Keratinocyte (primary cell): ENCODE measurements at regions not wholly inside any gene's neighbourhood (a gene's known extent, or its start where the extent isn't known, plus 50 kb on each side); places are given as distances from the start of the nearest gene placed in this dataset.
"Not testable (repeated sequence)": the region's sequence is repeated elsewhere in the genome, so short reads cannot be mapped to it uniquely, and the experiment has no call there.

ENCODE experiments used
- DNase-seq: peaks from one replicate; pipeline ENCODE4 v3.0.0-alpha.2; 2011; ENCODE audit warnings: low read depth, missing footprints, low spot score
- FAIRE-seq: peaks from 2 replicates; lab custom pipeline; 2011; peaks lifted over from hg19 to GRCh38; lab: Jason Lieb, UNC
- H2AFZ ChIP-seq: 2 replicates; pipeline ENCODE4 v1.6.0; 2012; ENCODE audit warnings: low read length, control low read depth, inconsistent platforms; ENCODE audit not compliant: control insufficient read depth
- H3K27ac ChIP-seq: 2 replicates; pipeline ENCODE4 v1.5.1; 2011; ENCODE audit warnings: low read length; ENCODE audit not compliant: control insufficient read depth, insufficient read depth
- H3K27me3 ChIP-seq: 3 replicates; pipeline ENCODE4 v1.6.0; 2011; ENCODE audit warnings: low read length; ENCODE audit not compliant: control insufficient read depth, insufficient read depth; ENCODE audit errors: extremely low read depth
- H3K36me3 ChIP-seq, 2 experiments: 2 replicates in 1 of 2; 3 replicates in 1 of 2; pipeline ENCODE4 v1.5.1; 2011; ENCODE audit warnings: low read length in 2 of 2, mild to moderate bottlenecking in 1 of 2; ENCODE audit not compliant: control insufficient read depth in 2 of 2, insufficient read depth in 2 of 2; ENCODE audit errors: extremely low read depth in 1 of 2
- H3K4me1 ChIP-seq: 3 replicates; pipeline ENCODE4 v1.5.1; 2011; ENCODE audit warnings: low read length; ENCODE audit not compliant: control insufficient read depth, insufficient read depth; ENCODE audit errors: extremely low read depth
- H3K4me2 ChIP-seq: 3 replicates; pipeline ENCODE4 v1.6.0; 2011; ENCODE audit warnings: low read depth, low read length; ENCODE audit not compliant: control insufficient read depth, insufficient read depth; ENCODE audit errors: extremely low read depth
- H3K4me3 ChIP-seq, 3 experiments: fragments of 200-600 bp in 1 of 3; sonication (generic) in 1 of 3; 2 replicates in 2 of 3; 3 replicates in 1 of 3; pipeline ENCODE4 v1.5.1; 2011 to 2016; ENCODE audit warnings: low read length in 3 of 3, mild to moderate bottlenecking in 3 of 3, control low read depth in 2 of 3, inconsistent platforms in 1 of 3, low read depth in 1 of 3, mixed read lengths in 1 of 3, mixed run types in 1 of 3, moderate library complexity in 1 of 3; ENCODE audit not compliant: control insufficient read depth in 2 of 3, insufficient read depth in 2 of 3; ENCODE audit errors: extremely low read depth in 1 of 3
- H3K79me2 ChIP-seq: 2 replicates; pipeline ENCODE4 v1.6.0; 2012; ENCODE audit warnings: low read length; ENCODE audit not compliant: control insufficient read depth, insufficient read depth
- H3K9ac ChIP-seq: 3 replicates; pipeline ENCODE4 v1.6.0; 2011; ENCODE audit warnings: low read length; ENCODE audit not compliant: control insufficient read depth, insufficient read depth; ENCODE audit errors: extremely low read depth
- H3K9me1 ChIP-seq: 3 replicates; pipeline ENCODE4 v1.6.0; 2011; ENCODE audit warnings: low read length; ENCODE audit not compliant: control insufficient read depth, insufficient read depth; ENCODE audit errors: extremely low read depth
- H3K9me3 ChIP-seq: 2 replicates; pipeline ENCODE4 v1.5.1; 2012; ENCODE audit warnings: low read depth, low read length; ENCODE audit not compliant: control insufficient read depth
- H4K20me1 ChIP-seq: 3 replicates; pipeline ENCODE4 v1.6.0; 2011; ENCODE audit warnings: low read length; ENCODE audit not compliant: control insufficient read depth, insufficient read depth; ENCODE audit errors: extremely low read depth
- EZH2 ChIP-seq: IDR thresholded peaks from one replicate; pipeline ENCODE4 v1.6.1; 2012; ENCODE audit warnings: inconsistent platforms, mild to moderate bottlenecking, low read length, moderate library complexity
- dilution Hi-C: fragments of 300-500 bp; cut with MboI; formaldehyde crosslinking; loops from one replicate; pipeline ENCODE4 v1.7.0; 2020; ENCODE audit warnings: low sequenced_read_pairs; ENCODE audit not compliant: extremely low pct_ligation_motif_present
- TF ChIP-seq, protein P1 (sequence below), 3 experiments: IDR thresholded peaks in 1 of 3; conservative IDR thresholded peaks in 1 of 3; optimal IDR thresholded peaks in 1 of 3; 2 replicates in 2 of 3; 3 replicates in 1 of 3; pipeline versions ENCODE3 to v1.5.1; 2011; ENCODE audit warnings: low read length in 3 of 3, mild to moderate bottlenecking in 3 of 3, moderate library complexity in 2 of 3, control low read depth in 1 of 3, inconsistent platforms in 1 of 3; ENCODE audit not compliant: insufficient read depth in 2 of 3; ENCODE audit errors: extremely low read depth in 1 of 3

DNA sequence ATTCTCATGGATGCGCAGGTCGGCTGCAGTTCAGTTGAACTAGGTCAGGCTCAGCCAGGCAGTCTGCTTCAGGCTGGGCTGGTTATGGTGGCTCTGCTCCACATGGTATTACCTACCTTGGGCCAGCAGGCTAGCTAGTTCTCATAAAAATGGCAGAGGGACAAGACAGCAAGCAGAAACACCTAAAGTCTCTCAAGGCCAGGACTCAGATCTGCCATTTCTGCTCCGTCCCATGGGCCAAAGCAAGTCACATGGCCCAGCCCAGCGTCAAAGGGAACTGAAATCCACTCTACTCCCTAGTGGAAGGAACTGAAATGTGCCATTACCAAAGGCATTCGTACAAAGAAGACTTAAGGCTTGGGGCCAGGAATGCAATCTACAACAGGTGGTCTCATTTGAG, 160.0 kb downstream of the TMEM132E start:
- Histone ChIP-seq H3K36me3 (no peaks in the 10 kb centered on the region), H4K20me1 (no peaks in the 10 kb centered on the region), H2AFZ (no peak overlapping the region), H3K27me3 (no peaks in the 10 kb centered on the region), H3K4me2 (no peak overlapping the region), H3K9me3 (no peaks in the 10 kb centered on the region), H3K9ac (no peak overlapping the region), H3K4me1 (no peaks in the 10 kb centered on the region), H3K27ac (no peak overlapping the region), H3K4me3 (no peak overlapping the region), H3K9me1 (no peaks in the 10 kb centered on the region), H3K79me2 (no peaks in the 10 kb centered on the region)
- FAIRE-seq (no peak), DNase-seq (no peak)
- no peak for TF ChIP-seq EZH2
- TF ChIP-seq, protein P1, sequence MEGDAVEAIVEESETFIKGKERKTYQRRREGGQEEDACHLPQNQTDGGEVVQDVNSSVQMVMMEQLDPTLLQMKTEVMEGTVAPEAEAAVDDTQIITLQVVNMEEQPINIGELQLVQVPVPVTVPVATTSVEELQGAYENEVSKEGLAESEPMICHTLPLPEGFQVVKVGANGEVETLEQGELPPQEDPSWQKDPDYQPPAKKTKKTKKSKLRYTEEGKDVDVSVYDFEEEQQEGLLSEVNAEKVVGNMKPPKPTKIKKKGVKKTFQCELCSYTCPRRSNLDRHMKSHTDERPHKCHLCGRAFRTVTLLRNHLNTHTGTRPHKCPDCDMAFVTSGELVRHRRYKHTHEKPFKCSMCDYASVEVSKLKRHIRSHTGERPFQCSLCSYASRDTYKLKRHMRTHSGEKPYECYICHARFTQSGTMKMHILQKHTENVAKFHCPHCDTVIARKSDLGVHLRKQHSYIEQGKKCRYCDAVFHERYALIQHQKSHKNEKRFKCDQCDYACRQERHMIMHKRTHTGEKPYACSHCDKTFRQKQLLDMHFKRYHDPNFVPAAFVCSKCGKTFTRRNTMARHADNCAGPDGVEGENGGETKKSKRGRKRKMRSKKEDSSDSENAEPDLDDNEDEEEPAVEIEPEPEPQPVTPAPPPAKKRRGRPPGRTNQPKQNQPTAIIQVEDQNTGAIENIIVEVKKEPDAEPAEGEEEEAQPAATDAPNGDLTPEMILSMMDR (optimal IDR thresholded peaks at IDR 0.05 in 1 of 3, IDR thresholded peaks at IDR 0.05 in 1 of 3, conservative IDR thresholded peaks at IDR 0.05 in 1 of 3; ENCODE audit: extremely low read depth in 1 of 3, insufficient read depth in 2 of 3, low read length in 3 of 3), result no peak
- dilution Hi-C loops, result no loop called here

DNA sequence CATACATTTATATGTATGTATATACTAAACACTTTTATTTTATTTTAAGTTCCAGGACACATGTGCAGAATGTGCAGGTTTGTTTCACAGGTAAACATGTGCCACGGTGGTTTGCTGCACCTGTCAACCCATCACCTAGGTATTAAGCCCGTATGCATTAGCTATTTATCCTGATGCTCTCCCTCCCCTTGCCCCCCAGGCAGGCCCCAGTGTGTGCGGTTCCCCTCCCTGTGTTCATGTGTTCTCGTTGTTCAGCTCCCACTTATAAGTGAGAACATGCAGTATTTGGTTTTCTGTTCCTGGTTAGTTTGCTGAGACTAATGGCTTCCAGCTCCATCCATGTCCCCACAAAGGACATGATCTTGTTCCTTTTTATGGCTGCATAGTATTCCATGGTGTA, 158.3 kb downstream of the TMEM132E start:
- H3K9me1 ChIP-seq, H2AFZ ChIP-seq, H3K36me3 ChIP-seq, H3K9me3 ChIP-seq, H3K27ac ChIP-seq, H3K9ac ChIP-seq, H3K79me2 ChIP-seq, DNase-seq, H4K20me1 ChIP-seq, dilution Hi-C loops, FAIRE-seq, H3K4me1 ChIP-seq, H3K4me3 ChIP-seq, H3K27me3 ChIP-seq, H3K4me2 ChIP-seq: not testable (repeated sequence)

DNA sequence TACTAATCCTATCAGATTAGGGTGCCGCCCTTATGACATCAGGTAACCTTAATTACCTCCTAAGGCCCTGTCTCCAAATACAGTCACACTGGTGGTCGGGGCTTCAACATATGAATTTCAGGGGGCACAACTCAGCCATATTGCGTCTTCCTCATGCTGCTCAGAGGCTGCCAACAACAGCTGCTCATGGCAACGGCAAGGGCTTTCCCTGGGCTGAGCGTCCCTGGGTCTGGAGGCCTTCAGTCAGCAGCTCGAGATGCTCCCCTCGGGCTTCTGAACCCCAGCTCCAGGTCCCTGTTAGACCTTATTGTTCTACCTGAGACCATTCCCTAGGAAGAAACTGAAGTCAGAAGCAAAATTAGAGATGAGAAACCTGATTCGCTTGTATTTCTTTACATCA, 157.2 kb downstream of the TMEM132E start:
- no peaks in the 10 kb centered on the region for H3K9me3 ChIP-seq
- no peak overlapping the region for H3K9ac ChIP-seq
- TF ChIP-seq, protein P1 (optimal IDR thresholded peaks at IDR 0.05 in 1 of 3, IDR thresholded peaks at IDR 0.05 in 1 of 3, conservative IDR thresholded peaks at IDR 0.05 in 1 of 3; ENCODE audit: extremely low read depth in 1 of 3, insufficient read depth in 2 of 3, low read length in 3 of 3), result no peak
- TF ChIP-seq EZH2, result no peak
- DNase-seq (no peak), FAIRE-seq (no peak)
- no peak overlapping the region for H3K4me3 ChIP-seq
- H3K9me1 ChIP-seq, result no peaks in the 10 kb centered on the region
- H3K27me3 ChIP-seq, result no peaks in the 10 kb centered on the region
- no peak overlapping the region for H2AFZ ChIP-seq
- H3K36me3 ChIP-seq, result no peaks in the 10 kb centered on the region
- dilution Hi-C loops, result no loop called here
- H3K79me2 ChIP-seq, result no peaks in the 10 kb centered on the region
- no peaks in the 10 kb centered on the region for H4K20me1 ChIP-seq
- no peak overlapping the region for H3K27ac ChIP-seq
- no peaks in the 10 kb centered on the region for H3K4me1 ChIP-seq
- no peak overlapping the region for H3K4me2 ChIP-seq
